Caco-2 (cell line): ENCODE measurements at regions not wholly inside any gene's neighbourhood (a gene's known extent, or its start where the extent isn't known, plus 50 kb on each side); places are given as distances from the start of the nearest gene placed in this dataset.

Experiments used
- BruUV-seq: library from RNA; stranded (reverse); fragments of 400-500 nt; replicated peaks from 2 replicates; lab custom pipeline; 2021; lab: Mats Ljungman, UMichigan
- CTCF ChIA-PET: fragments of 300-600 bp; sonication (Branson Sonifier 250); formaldehyde crosslinking; loops from one replicate; lab custom pipeline; 2022; ENCODE audit warnings: antibody characterized with exemption; lab: Charles Lee
- POLR2A ChIA-PET: fragments of 300-600 bp; sonication (Branson Sonifier 250); formaldehyde crosslinking; loops from one replicate; lab custom pipeline; 2022; ENCODE audit warnings: antibody characterized with exemption; lab: Charles Lee
- DNase-seq, 2 experiments: peaks; one replicate each; pipeline versions ENCODE4 v3.0.0 to v3.0.0-alpha.2; 2020 to 2022
- H3K27me3 ChIP-seq: replicated peaks from 2 replicates; pipeline ENCODE4 v1.6.0; 2011; ENCODE audit warnings: low read length; ENCODE audit not compliant: control insufficient read depth, insufficient read depth
- H3K36me3 ChIP-seq: 2 replicates; pipeline ENCODE4 v1.5.1; 2011; ENCODE audit warnings: low read length; ENCODE audit not compliant: control insufficient read depth, insufficient read depth
- H3K4me1 ChIP-seq: fragments of 250-450 bp; sonication (Bioruptor Pico); 2 replicates; pipeline ENCODE4 v1.5.1; 2020; ENCODE audit warnings: mild to moderate bottlenecking
- H3K4me3 ChIP-seq: 2 replicates; pipeline ENCODE4 v1.5.1; 2011; ENCODE audit warnings: low read depth, mild to moderate bottlenecking, control low read depth, low read length
- H3K9me3 ChIP-seq: fragments of 250-450 bp; sonication (Bioruptor Pico); 2 replicates; pipeline ENCODE4 v1.5.1; 2020; ENCODE audit warnings: mild to moderate bottlenecking, moderate library complexity
- H3K27ac Mint-ChIP-seq: one replicate; pipeline ENCODE4 v1.8.0; 2022; ENCODE audit warnings: mixed read lengths; ENCODE audit not compliant: unreplicated experiment
- H3K27me3 Mint-ChIP-seq: one replicate; pipeline ENCODE4 v1.8.0; 2022; ENCODE audit warnings: mixed read lengths; ENCODE audit not compliant: insufficient read depth, unreplicated experiment
- H3K36me3 Mint-ChIP-seq: one replicate; pipeline ENCODE4 v1.8.0; 2022; ENCODE audit warnings: mild to moderate bottlenecking, mixed read lengths; ENCODE audit not compliant: insufficient read depth, unreplicated experiment
- H3K4me1 Mint-ChIP-seq: one replicate; pipeline ENCODE4 v1.8.0; 2022; ENCODE audit warnings: low read depth, mixed read lengths; ENCODE audit not compliant: unreplicated experiment
- H3K4me3 Mint-ChIP-seq: one replicate; pipeline ENCODE4 v1.8.0; 2022; ENCODE audit warnings: mild to moderate bottlenecking, moderate library complexity, mixed read lengths; ENCODE audit not compliant: unreplicated experiment
- H3K9me3 Mint-ChIP-seq: one replicate; pipeline ENCODE4 v1.8.0; 2022; ENCODE audit warnings: mixed read lengths; ENCODE audit not compliant: unreplicated experiment
- CTCF ChIP-seq, 2 experiments: fragments of 200-600 bp in 1 of 2; IDR thresholded peaks; 1 replicate in 1 of 2; 2 replicates in 1 of 2; pipeline versions ENCODE4 v1.5.1 to v1.8.0; 2011 to 2022; ENCODE audit warnings: antibody characterized with exemption in 1 of 2, control low read depth in 1 of 2, inconsistent platforms in 1 of 2, low read depth in 1 of 2, low read length in 1 of 2, mild to moderate bottlenecking in 1 of 2, moderate library complexity in 1 of 2; ENCODE audit not compliant: insufficient read depth in 1 of 2, severe bottlenecking in 1 of 2, unreplicated experiment in 1 of 2
- intact Hi-C: fragments of 100-400 bp; cut with micrococcal nuclease; formaldehyde crosslinking; loops from one replicate; pipeline ENCODE4 v1.10.0; 2022; ENCODE audit not compliant: unreplicated experiment

- H3K4me1 Mint-ChIP-seq = no peaks in the 10 kb centered on the region
- Histone ChIP-seq H3K27me3 (no peaks in the 10 kb centered on the region), H3K36me3 (no peaks in the 10 kb centered on the region), H3K4me3 (no peak overlapping the region), H3K4me1 (no peaks in the 10 kb centered on the region), H3K9me3 (peaks cover 9% of the 10 kb centered on the region)
- peaks cover 5% of the 10 kb centered on the region for H3K27me3 Mint-ChIP-seq
- POLR2A ChIA-PET = no interaction called here
- BruUV-seq = no TSS peak
- no peak for TF ChIP-seq CTCF (IDR thresholded peaks at IDR 0.05; ENCODE audit: insufficient read depth in 1 of 2, low read depth in 1 of 2, low read length in 1 of 2, severe bottlenecking in 1 of 2, unreplicated experiment in 1 of 2)
- no peak overlapping the region for H3K4me3 Mint-ChIP-seq
- intact Hi-C loops = no loop called here
- H3K36me3 Mint-ChIP-seq = no peaks in the 10 kb centered on the region
- H3K9me3 Mint-ChIP-seq = peaks cover 16% of the 10 kb centered on the region
- no peak overlapping the region for H3K27ac Mint-ChIP-seq
- CTCF ChIA-PET = no interaction called here
- DNase-seq = no peak
These were observed 83.9 kb upstream of the TMEM178A start for GRCh38 chr2:39581866-39582265.

GRCh38 chr2:39583213-39583612 lies 82.5 kb upstream of the TMEM178A start:
- Mint-ChIP-seq H3K4me3 (no peak overlapping the region), H3K27ac (no peak overlapping the region), H3K4me1 (no peaks in the 10 kb centered on the region), H3K9me3 (peaks cover 22% of the 10 kb centered on the region), H3K36me3 (no peaks in the 10 kb centered on the region), H3K27me3 (peaks cover 5% of the 10 kb centered on the region)
- BruUV-seq = no TSS peak
- Histone ChIP-seq H3K9me3 (peaks cover 13% of the 10 kb centered on the region), H3K4me1 (no peaks in the 10 kb centered on the region), H3K4me3 (no peak overlapping the region), H3K27me3 (no peaks in the 10 kb centered on the region), H3K36me3 (no peaks in the 10 kb centered on the region)
- POLR2A ChIA-PET = no interaction called here
- no peak for TF ChIP-seq CTCF (IDR thresholded peaks at IDR 0.05; ENCODE audit: insufficient read depth in 1 of 2, low read depth in 1 of 2, low read length in 1 of 2, severe bottlenecking in 1 of 2, unreplicated experiment in 1 of 2)
- CTCF ChIA-PET = no interaction called here
- no peak for DNase-seq
- intact Hi-C loops = no loop called here

GRCh38 chr2:39583781-39584180 lies 81.9 kb upstream of the TMEM178A start:
- Histone ChIP-seq H3K4me1 (no peaks in the 10 kb centered on the region), H3K9me3 (peaks cover 13% of the 10 kb centered on the region), H3K4me3 (no peak overlapping the region), H3K36me3 (no peaks in the 10 kb centered on the region), H3K27me3 (no peaks in the 10 kb centered on the region)
- intact Hi-C loops = no loop called here
- BruUV-seq = no TSS peak
- ChIA-PET POLR2A (no interaction called here), CTCF (no interaction called here)
- no peaks in the 10 kb centered on the region for H3K4me1 Mint-ChIP-seq
- H3K4me3 Mint-ChIP-seq = no peak overlapping the region
- no peak for DNase-seq
- H3K36me3 Mint-ChIP-seq = no peaks in the 10 kb centered on the region
- peaks cover 5% of the 10 kb centered on the region for H3K27me3 Mint-ChIP-seq
- TF ChIP-seq CTCF (IDR thresholded peaks at IDR 0.05; ENCODE audit: insufficient read depth in 1 of 2, low read depth in 1 of 2, low read length in 1 of 2, severe bottlenecking in 1 of 2, unreplicated experiment in 1 of 2) = no peak
- H3K27ac Mint-ChIP-seq = no peak overlapping the region
- peaks cover 22% of the 10 kb centered on the region for H3K9me3 Mint-ChIP-seq
